Memory B cell (primary cell): ENCODE measurements at regions not wholly inside any gene's neighbourhood (a gene's known extent, or its start where the extent isn't known, plus 50 kb on each side); places are given as distances from the start of the nearest gene placed in this dataset.
"Not testable (repeated sequence)": the region's sequence is repeated elsewhere in the genome, so short reads cannot be mapped to it uniquely, and the experiment has no call there.

Source experiments
- ATAC-seq: fragments of 150-1000 bp; cut with Tn5 transposase; 2 replicates; pipeline ENCODE4 v1.10.0; 2021; ENCODE audit warnings: low read depth, mild to moderate bottlenecking, moderate library complexity
- DNase-seq, 2 donors: peaks; one replicate each; pipeline ENCODE4 v3.0.0; 2022; ENCODE audit warnings: low spot score in 2 of 2
- H3K27ac Mint-ChIP-seq: one replicate; pipeline ENCODE4 v1.8.0; 2022; ENCODE audit warnings: mild to moderate bottlenecking, moderate library complexity, mixed read lengths
- H3K27me3 Mint-ChIP-seq: one replicate; pipeline ENCODE4 v1.8.0; 2022; ENCODE audit warnings: mixed read lengths
- H3K36me3 Mint-ChIP-seq: one replicate; pipeline ENCODE4 v1.8.0; 2022; ENCODE audit warnings: mild to moderate bottlenecking, mixed read lengths
- H3K4me1 Mint-ChIP-seq: one replicate; pipeline ENCODE4 v1.8.0; 2022; ENCODE audit warnings: mixed read lengths
- H3K4me3 Mint-ChIP-seq: one replicate; pipeline ENCODE4 v1.8.0; 2022; ENCODE audit warnings: mild to moderate bottlenecking, moderate library complexity, mixed read lengths
- H3K9me3 Mint-ChIP-seq: one replicate; pipeline ENCODE4 v1.8.0; 2022; ENCODE audit warnings: mixed read lengths

DNA sequence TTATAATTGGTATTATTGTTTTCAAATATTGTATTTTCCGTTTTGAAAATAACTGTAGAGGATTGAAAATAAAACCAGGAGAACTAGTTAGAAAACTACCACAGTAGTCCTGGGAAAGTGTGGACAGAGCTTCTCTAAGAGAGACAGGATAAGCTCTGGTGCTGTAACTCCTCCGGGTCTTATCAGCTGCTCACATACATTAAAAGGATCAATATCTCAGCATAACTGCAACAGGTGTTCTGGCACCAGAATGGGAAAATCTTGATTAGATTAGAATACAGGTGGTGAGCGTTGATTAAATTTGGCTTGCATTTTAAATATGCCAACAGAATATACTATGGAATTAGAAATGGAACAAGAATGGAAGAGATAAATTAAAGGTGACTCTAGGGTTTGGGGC lies 1138.9 kb upstream of the ADGRB3 start:
- H3K9me3 Mint-ChIP-seq = peaks cover 12% of the 10 kb centered on the region
- H3K4me3 Mint-ChIP-seq = no peak overlapping the region
- no peak for ATAC-seq
- H3K27ac Mint-ChIP-seq = no peak overlapping the region
- no peaks in the 10 kb centered on the region for H3K36me3 Mint-ChIP-seq
- DNase-seq = no peak
- no peaks in the 10 kb centered on the region for H3K4me1 Mint-ChIP-seq
- H3K27me3 Mint-ChIP-seq = no peaks in the 10 kb centered on the region

DNA sequence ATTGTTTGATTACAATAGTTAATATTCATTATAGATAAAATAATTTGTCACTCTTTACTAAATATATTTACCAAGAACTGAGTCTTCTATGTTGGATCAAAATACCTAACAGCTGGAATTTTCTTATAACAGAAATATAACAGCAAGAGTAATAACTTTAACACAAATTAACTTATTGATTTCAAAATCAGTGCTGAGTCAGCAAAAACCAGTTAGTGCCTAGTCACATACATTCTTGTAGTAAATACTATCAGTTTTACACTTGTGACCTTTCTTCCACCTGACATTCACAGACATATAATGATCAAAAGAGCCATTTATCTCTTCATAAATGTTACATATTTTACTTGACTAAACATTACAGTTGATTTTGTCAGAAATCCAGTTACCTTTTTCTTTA lies 1141.4 kb upstream of the ADGRB3 start:
- no peaks in the 10 kb centered on the region for H3K36me3 Mint-ChIP-seq
- H3K9me3 Mint-ChIP-seq = peaks cover 17% of the 10 kb centered on the region
- no peak for DNase-seq
- H3K27me3 Mint-ChIP-seq = no peaks in the 10 kb centered on the region
- H3K4me1 Mint-ChIP-seq = no peaks in the 10 kb centered on the region
- ATAC-seq = no peak
- H3K4me3 Mint-ChIP-seq = no peak overlapping the region
- no peak overlapping the region for H3K27ac Mint-ChIP-seq

- Mint-ChIP-seq H3K4me3 (no peak overlapping the region), H3K4me1 (no peaks in the 10 kb centered on the region), H3K36me3 (no peaks in the 10 kb centered on the region), H3K27ac (no peak overlapping the region), H3K27me3 (no peaks in the 10 kb centered on the region), H3K9me3 (peaks cover 1% of the 10 kb centered on the region)
- no peak for DNase-seq
- ATAC-seq = no peak
Measured at GRCh38 chr6:67475700-67476099, 1159.4 kb upstream of the ADGRB3 start.

DNA sequence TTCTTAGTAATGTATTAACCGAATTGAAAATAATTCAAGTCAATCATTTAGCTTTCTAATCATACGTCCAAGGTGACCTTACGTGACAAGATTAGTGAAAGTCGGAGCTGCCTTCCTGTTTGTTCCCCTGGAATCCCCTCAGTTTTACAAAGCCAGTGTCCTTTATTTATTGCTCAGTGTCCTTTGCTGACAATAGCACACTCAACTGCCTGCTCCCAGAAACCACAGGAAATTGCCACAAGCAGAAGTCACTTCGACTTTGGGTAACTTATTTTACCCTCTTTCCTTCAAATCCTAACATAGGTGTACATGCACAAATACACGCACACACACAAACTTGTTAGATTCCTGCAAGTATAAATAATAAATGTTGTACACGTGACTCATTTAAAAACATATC lies 1167.7 kb upstream of the ADGRB3 start:
- peaks cover 8% of the 10 kb centered on the region for H3K9me3 Mint-ChIP-seq
- no peaks in the 10 kb centered on the region for H3K36me3 Mint-ChIP-seq
- H3K4me3 Mint-ChIP-seq = no peak overlapping the region
- DNase-seq = no peak
- no peak overlapping the region for H3K27ac Mint-ChIP-seq
- no peaks in the 10 kb centered on the region for H3K4me1 Mint-ChIP-seq
- ATAC-seq = no peak
- no peaks in the 10 kb centered on the region for H3K27me3 Mint-ChIP-seq

- H3K27ac Mint-ChIP-seq, H3K27me3 Mint-ChIP-seq, ATAC-seq, H3K36me3 Mint-ChIP-seq, DNase-seq, H3K4me3 Mint-ChIP-seq, H3K4me1 Mint-ChIP-seq: not testable (repeated sequence)
- H3K9me3 Mint-ChIP-seq = peaks cover 20% of the 10 kb centered on the region
Measured at GRCh38 chr6:67462725-67463124, 1172.4 kb upstream of the ADGRB3 start.

GRCh38 chr6:67459556-67459955 lies 1175.5 kb upstream of the ADGRB3 start:
- Mint-ChIP-seq H3K27me3 (no peaks in the 10 kb centered on the region), H3K9me3 (peaks cover 17% of the 10 kb centered on the region), H3K36me3 (no peaks in the 10 kb centered on the region), H3K4me1 (no peaks in the 10 kb centered on the region), H3K4me3 (no peak overlapping the region), H3K27ac (no peak overlapping the region)
- DNase-seq = no peak
- no peak for ATAC-seq

GRCh38 chr6:67458265-67458664 lies 1176.8 kb upstream of the ADGRB3 start:
- H3K27ac Mint-ChIP-seq = no peak overlapping the region
- H3K4me3 Mint-ChIP-seq = no peak overlapping the region
- DNase-seq = no peak
- H3K9me3 Mint-ChIP-seq = peaks cover 18% of the 10 kb centered on the region
- H3K27me3 Mint-ChIP-seq = no peaks in the 10 kb centered on the region
- H3K36me3 Mint-ChIP-seq = no peaks in the 10 kb centered on the region
- no peak for ATAC-seq
- H3K4me1 Mint-ChIP-seq = no peaks in the 10 kb centered on the region

GRCh38 chr6:67451874-67452273 lies 1183.2 kb upstream of the ADGRB3 start:
- Mint-ChIP-seq H3K36me3 (no peaks in the 10 kb centered on the region), H3K9me3 (peaks cover 9% of the 10 kb centered on the region), H3K4me3 (no peak overlapping the region), H3K27ac (no peak overlapping the region), H3K4me1 (no peaks in the 10 kb centered on the region), H3K27me3 (no peaks in the 10 kb centered on the region)
- no peak for DNase-seq
- no peak for ATAC-seq

GRCh38 chr6:67450641-67451040 lies 1184.4 kb upstream of the ADGRB3 start:
- Mint-ChIP-seq H3K27ac (no peak overlapping the region), H3K27me3 (no peaks in the 10 kb centered on the region), H3K9me3 (peaks cover 9% of the 10 kb centered on the region), H3K36me3 (no peaks in the 10 kb centered on the region), H3K4me1 (no peaks in the 10 kb centered on the region), H3K4me3 (no peak overlapping the region)
- ATAC-seq (peak; percentile 53), DNase-seq (no peak)

- H3K4me3 Mint-ChIP-seq = no peak overlapping the region
- no peaks in the 10 kb centered on the region for H3K36me3 Mint-ChIP-seq
- H3K9me3 Mint-ChIP-seq = peaks cover 9% of the 10 kb centered on the region
- DNase-seq (no peak), ATAC-seq (no peak)
- H3K27me3 Mint-ChIP-seq = no peaks in the 10 kb centered on the region
- H3K4me1 Mint-ChIP-seq = no peaks in the 10 kb centered on the region
- H3K27ac Mint-ChIP-seq = no peak overlapping the region
Measured at GRCh38 chr6:67449602-67450001, 1185.5 kb upstream of the ADGRB3 start.

DNA sequence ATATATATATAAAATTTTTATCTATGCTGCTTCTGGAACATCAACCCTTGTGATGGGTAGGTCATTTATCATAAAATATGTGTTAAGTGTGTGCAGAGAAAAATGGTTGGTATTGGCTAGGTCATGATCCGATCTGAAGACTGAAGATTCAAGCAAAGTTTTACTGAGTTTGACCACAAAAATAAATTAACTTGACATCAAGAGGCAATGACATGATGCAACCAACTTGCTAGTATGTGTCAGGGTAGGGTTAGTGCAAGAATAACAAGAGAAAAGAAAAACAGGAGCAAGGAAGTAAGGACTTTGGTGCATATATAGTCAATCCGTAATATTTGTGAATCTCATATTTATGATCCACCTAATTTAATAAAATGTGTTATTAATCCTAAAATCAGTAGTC lies 1202.0 kb upstream of the ADGRB3 start:
- DNase-seq (no peak), ATAC-seq (no peak)
- no peak overlapping the region for H3K27ac Mint-ChIP-seq
- H3K27me3 Mint-ChIP-seq = no peaks in the 10 kb centered on the region
- H3K4me1 Mint-ChIP-seq = no peaks in the 10 kb centered on the region
- H3K4me3 Mint-ChIP-seq = no peak overlapping the region
- H3K9me3 Mint-ChIP-seq = peaks cover 3% of the 10 kb centered on the region
- H3K36me3 Mint-ChIP-seq = no peaks in the 10 kb centered on the region

DNA sequence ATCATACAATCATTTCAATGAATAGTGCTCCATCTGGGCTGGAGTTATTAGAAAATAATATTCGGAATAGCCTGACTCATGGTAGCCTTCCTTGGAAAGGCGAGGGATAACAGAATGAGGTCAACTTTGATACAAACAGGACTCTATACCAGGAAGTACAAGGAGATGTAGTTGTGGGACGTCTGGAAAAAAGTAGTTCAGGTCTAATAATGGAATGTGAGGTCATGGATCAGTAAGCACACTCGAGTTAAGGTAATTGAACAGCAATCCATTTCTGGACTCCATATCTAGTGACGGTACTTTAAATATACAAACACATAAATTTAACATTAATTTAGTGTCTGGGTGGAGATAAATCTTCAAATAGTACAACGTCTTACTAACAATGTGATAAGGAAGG lies 1204.0 kb upstream of the ADGRB3 start:
- Mint-ChIP-seq H3K27me3 (no peaks in the 10 kb centered on the region), H3K4me3 (no peak overlapping the region), H3K27ac (no peak overlapping the region), H3K4me1 (no peaks in the 10 kb centered on the region), H3K9me3 (peaks cover 5% of the 10 kb centered on the region), H3K36me3 (no peaks in the 10 kb centered on the region)
- ATAC-seq (no peak), DNase-seq (no peak)

DNA sequence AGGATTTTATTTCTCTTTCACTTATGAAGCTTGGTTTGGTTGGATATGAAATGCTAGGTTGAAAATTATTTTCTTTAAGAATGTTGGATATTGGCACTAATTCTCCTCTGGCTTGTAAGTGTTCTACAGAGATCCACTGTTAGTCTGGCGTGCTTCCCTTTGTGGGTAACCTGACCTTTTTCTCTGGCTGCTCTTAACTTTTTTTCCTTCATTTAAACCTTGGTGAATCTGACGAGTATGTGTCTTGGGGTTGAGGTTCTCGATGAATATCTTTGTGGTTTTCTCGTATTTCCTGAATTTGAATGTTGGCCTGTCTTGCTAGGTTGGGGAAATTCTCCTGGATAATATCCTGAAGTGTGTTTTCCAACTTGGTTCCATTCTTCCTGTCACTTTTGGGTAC lies 1208.4 kb upstream of the ADGRB3 start:
- H3K27me3 Mint-ChIP-seq, H3K4me1 Mint-ChIP-seq, H3K36me3 Mint-ChIP-seq, H3K4me3 Mint-ChIP-seq, ATAC-seq, DNase-seq, H3K27ac Mint-ChIP-seq: not testable (repeated sequence)
- peaks cover 10% of the 10 kb centered on the region for H3K9me3 Mint-ChIP-seq

- Mint-ChIP-seq H3K27me3 (no peaks in the 10 kb centered on the region), H3K36me3 (no peaks in the 10 kb centered on the region), H3K4me3 (no peak overlapping the region), H3K27ac (no peak overlapping the region), H3K9me3 (peaks cover 3% of the 10 kb centered on the region), H3K4me1 (no peaks in the 10 kb centered on the region)
- DNase-seq (no peak), ATAC-seq (no peak)
Measured at GRCh38 chr6:67412035-67412434, 1223.0 kb upstream of the ADGRB3 start.

- Mint-ChIP-seq H3K27ac (no peak overlapping the region), H3K36me3 (no peaks in the 10 kb centered on the region), H3K27me3 (no peaks in the 10 kb centered on the region), H3K9me3 (peaks cover 3% of the 10 kb centered on the region), H3K4me3 (no peak overlapping the region), H3K4me1 (no peaks in the 10 kb centered on the region)
- ATAC-seq = no peak
- DNase-seq = no peak
Measured at GRCh38 chr6:67411036-67411435, 1224.0 kb upstream of the ADGRB3 start.

DNA sequence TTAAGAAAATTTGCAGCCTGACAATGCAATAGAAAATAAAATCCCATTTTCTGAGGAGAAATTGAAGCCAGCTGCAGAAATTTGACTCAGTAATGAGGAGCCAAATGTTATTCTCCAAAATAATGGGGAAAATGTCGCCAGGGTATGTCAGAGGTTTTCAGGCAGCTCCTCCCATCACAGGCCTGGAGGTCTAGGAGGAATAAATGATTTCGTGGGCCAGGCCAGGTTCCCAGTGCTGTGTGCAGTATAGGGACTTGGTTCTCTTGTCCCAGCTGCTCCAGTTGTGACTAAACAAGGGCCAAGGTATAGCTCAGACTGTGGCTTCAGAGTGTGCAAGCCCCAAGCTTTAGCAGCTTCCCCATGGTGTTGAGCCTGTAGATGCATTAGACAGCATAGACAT lies 1240.8 kb upstream of the ADGRB3 start:
- no peaks in the 10 kb centered on the region for H3K4me1 Mint-ChIP-seq
- H3K4me3 Mint-ChIP-seq = no peak overlapping the region
- peaks cover 3% of the 10 kb centered on the region for H3K9me3 Mint-ChIP-seq
- DNase-seq (no peak), ATAC-seq (no peak)
- H3K36me3 Mint-ChIP-seq = no peaks in the 10 kb centered on the region
- H3K27me3 Mint-ChIP-seq = no peaks in the 10 kb centered on the region
- no peak overlapping the region for H3K27ac Mint-ChIP-seq
